ENCODE measurements at regions not wholly inside any gene's neighbourhood (a gene's known extent, or its start where the extent isn't known, plus 50 kb on each side); places are given as distances from the start of the nearest gene placed in this dataset.
"Not testable (repeated sequence)": the region's sequence is repeated elsewhere in the genome, so short reads cannot be mapped to it uniquely, and the experiment has no call there.

GRCh38 chr10:36021096-36021495, 379.0 kb upstream of the FZD8 start:
- no peak for DNase-seq (ENCODE audit: low read depth in 2 of 3, low spot score in 1 of 3)

GRCh38 chr10:36019749-36020148, 377.7 kb upstream of the FZD8 start:
- no peak for DNase-seq (ENCODE audit: low read depth in 2 of 3, low spot score in 1 of 3)

GRCh38 chr10:36018996-36019395, 376.9 kb upstream of the FZD8 start:
- no peak for DNase-seq (ENCODE audit: low read depth in 2 of 3, low spot score in 1 of 3)

GRCh38 chr10:36017137-36017536, 375.0 kb upstream of the FZD8 start:
- no peak for DNase-seq (ENCODE audit: low read depth in 2 of 3, low spot score in 1 of 3)

GRCh38 chr10:36007369-36007768, 365.3 kb upstream of the FZD8 start:
- no peak for DNase-seq (ENCODE audit: low read depth in 2 of 3, low spot score in 1 of 3)

GRCh38 chr10:36003688-36004087, 361.6 kb upstream of the FZD8 start:
- DNase-seq (ENCODE audit: low read depth in 2 of 3, low spot score in 1 of 3), result no peak

GRCh38 chr10:36003031-36003600, 361.0 kb upstream of the FZD8 start:
- DNase-seq (ENCODE audit: low read depth in 2 of 3, low spot score in 1 of 3), result no peak

GRCh38 chr10:36002445-36002844, 360.3 kb upstream of the FZD8 start:
- DNase-seq (ENCODE audit: low read depth in 2 of 3, low spot score in 1 of 3), result no peak

GRCh38 chr10:36000754-36001153, 358.7 kb upstream of the FZD8 start:
- not testable (repeated sequence) for DNase-seq (ENCODE audit: low read depth in 2 of 3, low spot score in 1 of 3)

GRCh38 chr10:35998026-35998425, 355.9 kb upstream of the FZD8 start:
- no peak for DNase-seq (ENCODE audit: low read depth in 2 of 3, low spot score in 1 of 3)

- DNase-seq (ENCODE audit: low read depth in 2 of 3, low spot score in 1 of 3), result no peak
Measured at GRCh38 chr10:35995485-35995884, 353.4 kb upstream of the FZD8 start.

- no peak for DNase-seq (ENCODE audit: low read depth in 2 of 3, low spot score in 1 of 3)
Measured at GRCh38 chr10:35993591-35994515, 351.8 kb upstream of the FZD8 start.

- DNase-seq (ENCODE audit: low read depth in 2 of 3, low spot score in 1 of 3), result no peak
Measured at GRCh38 chr10:35992107-35992506, 350.0 kb upstream of the FZD8 start.

GRCh38 chr10:35986756-35987502, 344.8 kb upstream of the FZD8 start:
- no peak for DNase-seq (ENCODE audit: low read depth in 2 of 3, low spot score in 1 of 3)

- DNase-seq (ENCODE audit: low read depth in 2 of 3, low spot score in 1 of 3), result no peak
Measured at GRCh38 chr10:35979116-35979515, 337.0 kb upstream of the FZD8 start.

GRCh38 chr10:35973912-35974591, 332.0 kb upstream of the FZD8 start:
- not testable (repeated sequence) for DNase-seq (ENCODE audit: low read depth in 2 of 3, low spot score in 1 of 3)

- no peak for DNase-seq (ENCODE audit: low read depth in 2 of 3, low spot score in 1 of 3)
Measured at GRCh38 chr10:35972275-35972674, 330.2 kb upstream of the FZD8 start.

GRCh38 chr10:35971397-35971796, 329.3 kb upstream of the FZD8 start:
- DNase-seq (ENCODE audit: low read depth in 2 of 3, low spot score in 1 of 3), result no peak

- DNase-seq (ENCODE audit: low read depth in 2 of 3, low spot score in 1 of 3), result no peak
Measured at GRCh38 chr10:35963685-35964084, 321.6 kb upstream of the FZD8 start.

- DNase-seq (ENCODE audit: low read depth in 2 of 3, low spot score in 1 of 3), result no peak
Measured at GRCh38 chr10:35961501-35961900, 319.4 kb upstream of the FZD8 start.

- DNase-seq (ENCODE audit: low read depth in 2 of 3, low spot score in 1 of 3), result no peak
Measured at GRCh38 chr10:35959252-35959651, 317.2 kb upstream of the FZD8 start.
